Prostate gland (tissue), 2 donors: ENCODE measurements at regions not wholly inside any gene's neighbourhood (a gene's known extent, or its start where the extent isn't known, plus 50 kb on each side); places are given as distances from the start of the nearest gene placed in this dataset.

Experiments
- CTCF ChIP-seq, 4 experiments: fragments of 200-600 bp in 2 of 4; fragments of 450-650 bp in 2 of 4; sonication (generic) in 2 of 4; IDR thresholded peaks; 1 replicate in 3 of 4; 2 replicates in 1 of 4; pipeline ENCODE4 v1.5.1; 2016 to 2019; ENCODE audit warnings: antibody characterized with exemption in 4 of 4, mild to moderate bottlenecking in 2 of 4, moderate library complexity in 2 of 4
- POLR2A ChIP-seq: fragments of 450-650 bp; IDR thresholded peaks from one replicate; pipeline ENCODE4 v1.6.1; 2016; ENCODE audit warnings: antibody characterized with exemption, mild to moderate bottlenecking

- TF ChIP-seq CTCF (IDR thresholded peaks at IDR 0.05) (peak in 2 of 4 experiments; percentile 26 to 43), POLR2A (no peak)
Observed at GRCh38 chr10:31083765-31084184, 52.1 kb upstream of the ZNF438 start.
